ENCODE measurements at regions not wholly inside any gene's neighbourhood (a gene's known extent, or its start where the extent isn't known, plus 50 kb on each side); places are given as distances from the start of the nearest gene placed in this dataset.

DNA sequence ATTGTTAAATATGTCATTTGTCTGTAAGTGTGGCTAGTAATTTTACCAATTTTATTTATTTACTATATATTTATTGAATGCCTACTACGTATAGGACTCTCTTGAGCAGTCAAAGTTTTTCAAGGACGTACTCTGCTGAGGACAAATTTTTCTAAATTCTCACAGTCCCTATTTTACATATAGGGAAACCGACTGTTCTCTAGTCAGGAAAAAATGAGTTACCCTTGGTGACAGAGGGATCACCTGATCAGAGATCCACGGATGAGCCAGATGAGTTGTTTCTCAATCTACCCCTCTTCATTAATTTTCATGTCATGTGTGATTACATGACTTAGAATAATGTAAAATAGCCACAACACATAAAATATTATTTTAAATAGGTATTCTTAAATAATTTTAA is 96.2 kb upstream of the SLC38A2 start:
- Histone ChIP-seq H3K36me3 (ENCODE audit: insufficient read depth, low read length) (no peaks in the 10 kb centered on the region), H3K9me3 (ENCODE audit: low read length) (no peaks in the 10 kb centered on the region), H3K9ac (ENCODE audit: low read length) (no peak overlapping the region), H3K27me3 (ENCODE audit: control insufficient read depth in 1 of 2, insufficient read depth in 2 of 2, low read length in 2 of 2) (no peaks in the 10 kb centered on the region), H3K4me1 (ENCODE audit: insufficient read depth, low read length) (peaks cover 21% of the 10 kb centered on the region), H3K4me3 (ENCODE audit: low read depth in 1 of 2, low read length in 2 of 2) (no peak overlapping the region), H3K27ac (ENCODE audit: low read depth, low read length) (no peak overlapping the region)

DNA sequence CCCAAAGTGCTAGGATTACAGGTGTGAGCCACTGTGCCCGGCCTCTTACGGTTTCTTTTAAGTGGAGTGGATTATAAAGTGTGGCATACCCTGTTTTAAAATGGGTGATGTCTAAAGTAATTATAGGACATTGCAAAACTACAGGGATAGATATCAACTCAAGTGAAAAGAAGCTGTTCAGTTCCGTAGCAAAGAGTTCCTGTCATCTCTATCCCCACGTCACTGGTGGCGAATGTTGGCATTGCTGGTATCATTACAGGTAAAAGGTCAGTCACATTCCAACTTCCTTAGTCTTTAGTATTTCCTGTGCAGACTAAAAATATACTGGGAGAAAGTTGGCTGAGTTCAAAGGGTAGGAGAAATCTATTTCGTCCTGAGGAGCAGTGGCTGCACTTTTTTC is 95.6 kb upstream of the SLC38A2 start:
- Histone ChIP-seq H3K4me3 (ENCODE audit: low read depth in 1 of 2, low read length in 2 of 2) (no peak overlapping the region), H3K9me3 (ENCODE audit: low read length) (no peaks in the 10 kb centered on the region), H3K36me3 (ENCODE audit: insufficient read depth, low read length) (no peaks in the 10 kb centered on the region), H3K4me1 (ENCODE audit: insufficient read depth, low read length) (peaks cover 17% of the 10 kb centered on the region), H3K27me3 (ENCODE audit: control insufficient read depth in 1 of 2, insufficient read depth in 2 of 2, low read length in 2 of 2) (no peaks in the 10 kb centered on the region), H3K27ac (ENCODE audit: low read depth, low read length) (no peak overlapping the region), H3K9ac (ENCODE audit: low read length) (no peak overlapping the region)

DNA sequence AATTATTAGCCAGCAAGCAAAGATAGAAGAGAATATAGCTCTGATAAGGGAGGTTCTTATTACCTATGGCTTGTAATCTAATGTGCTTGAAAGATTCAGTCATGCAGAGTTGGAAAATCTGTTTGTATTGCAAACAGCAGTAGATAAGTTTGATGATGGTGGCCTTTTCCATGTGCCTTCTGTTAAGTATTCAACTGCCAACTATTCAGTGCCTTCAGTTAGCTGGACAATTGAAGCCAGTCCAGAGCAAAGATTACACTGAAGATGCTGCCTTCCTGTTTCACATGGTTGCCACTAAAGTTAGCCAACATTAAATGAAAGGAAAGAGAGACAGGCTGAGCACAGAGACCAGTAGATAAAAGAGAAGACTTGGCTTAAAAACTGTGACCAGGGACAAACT is 92.7 kb upstream of the SLC38A2 start:
- no peak overlapping the region for H3K9ac ChIP-seq (ENCODE audit: low read length)
- no peak overlapping the region for H3K27ac ChIP-seq (ENCODE audit: low read depth, low read length)
- H3K36me3 ChIP-seq (ENCODE audit: insufficient read depth, low read length) = no peaks in the 10 kb centered on the region
- no peaks in the 10 kb centered on the region for H3K27me3 ChIP-seq (ENCODE audit: control insufficient read depth in 1 of 2, insufficient read depth in 2 of 2, low read length in 2 of 2)
- no peaks in the 10 kb centered on the region for H3K9me3 ChIP-seq (ENCODE audit: low read length)
- H3K4me1 ChIP-seq (ENCODE audit: insufficient read depth, low read length) = peaks cover 11% of the 10 kb centered on the region
- no peak overlapping the region for H3K4me3 ChIP-seq (ENCODE audit: low read depth in 1 of 2, low read length in 2 of 2)

DNA sequence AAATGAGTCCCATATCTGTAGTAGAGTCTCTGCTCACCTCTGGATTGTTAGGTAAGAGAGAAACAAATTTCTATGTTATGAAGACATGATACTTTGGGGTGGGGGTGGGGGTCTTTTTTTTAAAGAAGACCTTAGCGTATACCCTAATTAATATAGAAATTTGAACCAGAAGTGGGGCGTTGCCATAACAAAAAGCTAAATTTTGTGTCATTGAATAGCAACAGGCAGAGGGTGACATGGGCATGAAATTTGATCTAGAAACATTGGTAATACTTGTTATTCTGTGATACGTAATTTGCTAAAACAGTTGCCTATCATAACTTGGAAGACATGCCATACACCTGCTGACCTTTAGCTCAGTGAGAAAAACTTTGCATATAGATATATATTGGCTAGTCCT is 92.3 kb upstream of the SLC38A2 start:
- peaks cover 11% of the 10 kb centered on the region for H3K4me1 ChIP-seq (ENCODE audit: insufficient read depth, low read length)
- no peaks in the 10 kb centered on the region for H3K36me3 ChIP-seq (ENCODE audit: insufficient read depth, low read length)
- no peak overlapping the region for H3K9ac ChIP-seq (ENCODE audit: low read length)
- H3K27me3 ChIP-seq (ENCODE audit: control insufficient read depth in 1 of 2, insufficient read depth in 2 of 2, low read length in 2 of 2) = no peaks in the 10 kb centered on the region
- H3K27ac ChIP-seq (ENCODE audit: low read depth, low read length) = no peak overlapping the region
- H3K4me3 ChIP-seq (ENCODE audit: low read depth in 1 of 2, low read length in 2 of 2) = no peak overlapping the region
- no peaks in the 10 kb centered on the region for H3K9me3 ChIP-seq (ENCODE audit: low read length)

DNA sequence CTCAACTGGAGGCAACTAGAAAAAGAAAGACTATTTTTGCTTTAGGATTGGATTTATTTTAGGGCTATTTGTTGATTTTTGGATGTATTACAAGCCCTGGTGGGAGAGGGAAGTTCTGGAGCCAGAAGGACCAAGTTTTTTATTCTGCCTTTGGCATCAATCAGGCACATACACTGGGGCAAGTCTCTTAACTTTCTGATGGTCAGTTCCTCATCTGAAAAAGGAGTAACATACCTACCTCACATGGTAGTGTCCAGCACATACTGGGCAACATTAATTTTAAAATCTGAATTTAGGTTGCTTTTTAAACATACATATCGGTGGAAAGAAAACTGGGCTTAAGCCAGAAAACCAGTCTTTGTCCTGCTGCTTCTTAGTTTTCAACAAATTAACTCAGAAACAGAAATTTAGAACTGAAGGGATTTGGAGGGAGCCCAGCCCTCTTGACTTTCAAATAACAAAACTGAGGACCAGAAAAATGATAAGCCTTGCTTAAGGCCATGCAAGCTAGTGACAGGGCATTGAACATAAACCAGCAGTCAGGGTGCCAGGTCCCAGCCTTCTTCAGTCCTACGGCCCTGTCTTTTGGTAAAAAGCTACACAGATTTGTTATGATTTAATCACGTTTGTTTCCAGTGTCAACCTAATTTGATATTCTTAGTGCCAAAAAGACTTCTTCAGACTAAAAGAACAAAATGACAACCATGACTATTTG is 90.2 kb upstream of the SLC38A2 start:
- Histone ChIP-seq H3K9me3 (ENCODE audit: low read length) (no peaks in the 10 kb centered on the region), H3K27me3 (ENCODE audit: control insufficient read depth in 1 of 2, insufficient read depth in 2 of 2, low read length in 2 of 2) (no peaks in the 10 kb centered on the region), H3K9ac (ENCODE audit: low read length) (no peak overlapping the region), H3K4me3 (ENCODE audit: low read depth in 1 of 2, low read length in 2 of 2) (no peak overlapping the region), H3K4me1 (ENCODE audit: insufficient read depth, low read length) (peaks cover 11% of the 10 kb centered on the region), H3K36me3 (ENCODE audit: insufficient read depth, low read length) (no peaks in the 10 kb centered on the region), H3K27ac (ENCODE audit: low read depth, low read length) (no peak overlapping the region)

DNA sequence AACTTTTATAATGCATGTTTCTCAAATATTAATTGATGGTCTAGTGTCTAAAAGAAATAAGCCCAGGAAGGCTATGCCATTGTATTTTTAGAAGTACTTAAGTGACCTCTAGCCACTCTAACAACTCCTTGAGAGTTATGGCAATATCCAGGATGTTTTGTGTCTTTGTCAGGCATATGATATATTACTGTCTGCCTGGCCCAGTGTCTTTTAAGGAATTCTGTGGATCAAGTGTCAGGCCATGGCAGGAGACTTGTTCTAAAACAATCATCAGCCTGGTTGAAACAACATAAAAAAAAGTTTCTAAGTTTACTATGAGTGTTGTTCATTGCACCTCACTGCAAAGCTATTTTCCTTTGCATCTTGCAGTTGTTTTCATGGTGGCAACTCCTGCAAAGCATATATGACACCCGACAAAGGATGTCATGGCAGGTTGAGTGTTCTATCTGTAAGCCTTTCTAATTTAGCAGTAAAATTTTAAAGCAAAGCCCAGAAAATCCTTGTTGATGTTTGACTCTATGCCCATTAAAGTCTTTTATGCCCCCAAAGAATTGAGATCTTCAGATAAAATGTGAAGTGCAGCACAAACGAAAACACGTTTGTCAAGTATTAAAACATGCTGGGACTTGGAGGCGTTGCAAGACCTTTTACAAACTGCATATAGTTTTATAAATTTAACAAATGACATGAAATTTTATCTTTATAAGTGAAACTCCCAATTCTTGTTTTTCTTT is 89.5 kb upstream of the SLC38A2 start:
- H3K9ac ChIP-seq (ENCODE audit: low read length) = no peak overlapping the region
- H3K27ac ChIP-seq (ENCODE audit: low read depth, low read length) = no peak overlapping the region
- no peaks in the 10 kb centered on the region for H3K36me3 ChIP-seq (ENCODE audit: insufficient read depth, low read length)
- no peaks in the 10 kb centered on the region for H3K9me3 ChIP-seq (ENCODE audit: low read length)
- no peaks in the 10 kb centered on the region for H3K27me3 ChIP-seq (ENCODE audit: control insufficient read depth in 1 of 2, insufficient read depth in 2 of 2, low read length in 2 of 2)
- H3K4me3 ChIP-seq (ENCODE audit: low read depth in 1 of 2, low read length in 2 of 2) = no peak overlapping the region
- peaks cover 11% of the 10 kb centered on the region for H3K4me1 ChIP-seq (ENCODE audit: insufficient read depth, low read length)

DNA sequence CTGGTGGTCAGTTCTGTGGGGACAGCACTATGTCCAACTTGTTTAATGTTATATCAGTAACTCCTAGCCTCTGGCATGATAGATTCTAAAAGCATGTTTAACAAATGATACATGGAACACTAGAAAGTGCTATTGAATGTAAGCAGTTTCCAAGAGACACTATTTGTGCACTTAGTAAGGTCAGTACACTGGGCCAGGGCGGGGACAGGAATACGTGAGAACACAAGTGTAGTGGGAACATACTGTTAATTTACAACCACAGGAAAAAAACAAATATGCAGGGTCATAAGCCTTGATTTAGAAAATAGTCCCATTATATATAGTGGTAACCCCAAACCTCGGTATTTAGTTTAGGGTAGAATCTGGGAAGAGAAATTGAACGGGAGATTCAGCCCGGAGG is 88.9 kb upstream of the SLC38A2 start:
- no peak overlapping the region for H3K27ac ChIP-seq (ENCODE audit: low read depth, low read length)
- H3K4me1 ChIP-seq (ENCODE audit: insufficient read depth, low read length) = peaks cover 11% of the 10 kb centered on the region
- H3K27me3 ChIP-seq (ENCODE audit: control insufficient read depth in 1 of 2, insufficient read depth in 2 of 2, low read length in 2 of 2) = no peaks in the 10 kb centered on the region
- no peak overlapping the region for H3K9ac ChIP-seq (ENCODE audit: low read length)
- H3K9me3 ChIP-seq (ENCODE audit: low read length) = no peaks in the 10 kb centered on the region
- no peaks in the 10 kb centered on the region for H3K36me3 ChIP-seq (ENCODE audit: insufficient read depth, low read length)
- no peak overlapping the region for H3K4me3 ChIP-seq (ENCODE audit: low read depth in 1 of 2, low read length in 2 of 2)

DNA sequence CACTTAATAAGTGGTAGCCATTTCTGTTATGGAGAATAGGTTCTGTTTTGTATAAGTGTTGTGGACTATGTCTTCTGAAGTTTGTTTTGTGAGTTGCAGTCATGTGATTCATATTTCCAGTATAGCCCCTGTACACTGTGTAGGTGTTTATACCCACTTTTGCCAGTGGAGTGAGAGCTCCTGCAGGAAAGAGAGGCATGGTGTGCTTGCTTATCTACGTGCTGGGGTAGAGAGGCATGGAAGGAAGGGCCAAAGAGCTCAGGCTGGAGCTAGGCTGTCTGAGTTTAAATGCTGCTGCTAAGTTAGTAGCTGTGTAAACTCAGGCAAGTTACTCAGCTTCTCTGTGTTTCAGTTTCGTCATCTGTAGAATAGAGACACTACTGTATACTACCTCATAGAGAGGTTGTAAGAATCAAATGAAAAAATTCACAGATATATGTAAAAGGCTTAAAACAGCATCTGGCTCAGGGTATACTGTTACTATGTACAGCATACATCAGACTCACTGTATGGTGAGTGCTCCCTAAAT is 88.2 kb upstream of the SLC38A2 start:
- peaks cover 11% of the 10 kb centered on the region for H3K4me1 ChIP-seq (ENCODE audit: insufficient read depth, low read length)
- no peak overlapping the region for H3K27ac ChIP-seq (ENCODE audit: low read depth, low read length)
- H3K9ac ChIP-seq (ENCODE audit: low read length) = no peak overlapping the region
- H3K9me3 ChIP-seq (ENCODE audit: low read length) = no peaks in the 10 kb centered on the region
- H3K27me3 ChIP-seq (ENCODE audit: control insufficient read depth in 1 of 2, insufficient read depth in 2 of 2, low read length in 2 of 2) = no peaks in the 10 kb centered on the region
- no peaks in the 10 kb centered on the region for H3K36me3 ChIP-seq (ENCODE audit: insufficient read depth, low read length)
- H3K4me3 ChIP-seq (ENCODE audit: low read depth in 1 of 2, low read length in 2 of 2) = no peak overlapping the region

DNA sequence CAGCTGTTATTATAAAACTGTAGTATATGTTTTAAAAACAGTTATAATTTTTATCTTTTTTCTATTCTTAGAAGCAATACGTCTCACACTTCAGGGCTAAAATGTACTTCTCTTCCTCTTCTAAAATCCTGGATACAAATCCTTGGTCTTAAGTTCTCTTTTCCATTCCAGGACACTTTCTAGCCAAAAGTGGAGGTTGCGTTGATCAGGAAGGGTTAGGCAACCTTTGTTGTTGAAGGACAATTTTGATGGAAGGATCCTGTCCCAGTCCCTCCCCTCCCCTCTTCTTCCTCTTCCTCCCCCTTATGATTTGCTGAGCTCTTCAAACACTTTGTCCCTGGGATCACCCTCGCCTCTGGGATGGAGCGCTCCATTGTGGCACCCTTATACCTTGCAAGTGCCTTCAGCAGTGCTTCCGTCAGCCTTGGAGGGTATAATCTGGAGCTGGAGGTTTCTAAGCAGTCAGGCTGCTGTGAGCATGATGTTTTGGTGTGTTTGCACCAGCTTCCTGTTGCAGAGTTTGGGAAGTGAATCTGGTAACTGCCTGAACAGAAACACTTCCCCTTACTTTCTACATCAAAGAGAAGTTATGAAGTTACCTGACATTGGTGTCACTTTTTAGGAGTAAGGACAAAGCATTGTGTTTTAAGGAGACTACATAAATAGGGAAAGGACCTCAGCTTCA is 87.4 kb upstream of the SLC38A2 start:
- H3K27ac ChIP-seq (ENCODE audit: low read depth, low read length) = no peak overlapping the region
- H3K4me3 ChIP-seq (ENCODE audit: low read depth in 1 of 2, low read length in 2 of 2) = no peak overlapping the region
- H3K27me3 ChIP-seq (ENCODE audit: control insufficient read depth in 1 of 2, insufficient read depth in 2 of 2, low read length in 2 of 2) = no peaks in the 10 kb centered on the region
- H3K4me1 ChIP-seq (ENCODE audit: insufficient read depth, low read length) = peaks cover 11% of the 10 kb centered on the region
- no peaks in the 10 kb centered on the region for H3K36me3 ChIP-seq (ENCODE audit: insufficient read depth, low read length)
- H3K9ac ChIP-seq (ENCODE audit: low read length) = no peak overlapping the region
- H3K9me3 ChIP-seq (ENCODE audit: low read length) = no peaks in the 10 kb centered on the region

DNA sequence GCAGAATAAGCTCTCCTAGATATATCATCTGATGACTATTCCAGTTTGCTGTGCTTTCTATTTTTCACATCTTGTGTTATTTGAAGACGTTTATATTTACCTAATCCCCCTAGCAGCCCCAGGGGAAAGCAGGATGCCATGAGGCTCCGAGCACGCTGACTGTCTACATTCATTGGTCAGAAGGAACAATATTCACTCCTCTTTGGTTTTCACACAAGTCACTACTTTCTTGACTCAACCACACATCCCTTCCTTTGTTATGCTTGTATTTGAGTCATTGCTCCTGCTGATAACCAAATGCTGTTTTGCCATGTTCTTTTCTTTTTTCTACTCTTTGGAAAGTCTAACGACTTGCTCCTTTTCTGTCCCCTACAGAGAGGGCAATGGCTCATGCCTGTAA is 86.5 kb upstream of the SLC38A2 start:
- Histone ChIP-seq H3K9ac (ENCODE audit: low read length) (no peak overlapping the region), H3K36me3 (ENCODE audit: insufficient read depth, low read length) (no peaks in the 10 kb centered on the region), H3K4me1 (ENCODE audit: insufficient read depth, low read length) (peaks cover 11% of the 10 kb centered on the region), H3K27ac (ENCODE audit: low read depth, low read length) (no peak overlapping the region), H3K9me3 (ENCODE audit: low read length) (no peaks in the 10 kb centered on the region), H3K27me3 (ENCODE audit: control insufficient read depth in 1 of 2, insufficient read depth in 2 of 2, low read length in 2 of 2) (no peaks in the 10 kb centered on the region), H3K4me3 (ENCODE audit: low read depth in 1 of 2, low read length in 2 of 2) (no peak overlapping the region)

DNA sequence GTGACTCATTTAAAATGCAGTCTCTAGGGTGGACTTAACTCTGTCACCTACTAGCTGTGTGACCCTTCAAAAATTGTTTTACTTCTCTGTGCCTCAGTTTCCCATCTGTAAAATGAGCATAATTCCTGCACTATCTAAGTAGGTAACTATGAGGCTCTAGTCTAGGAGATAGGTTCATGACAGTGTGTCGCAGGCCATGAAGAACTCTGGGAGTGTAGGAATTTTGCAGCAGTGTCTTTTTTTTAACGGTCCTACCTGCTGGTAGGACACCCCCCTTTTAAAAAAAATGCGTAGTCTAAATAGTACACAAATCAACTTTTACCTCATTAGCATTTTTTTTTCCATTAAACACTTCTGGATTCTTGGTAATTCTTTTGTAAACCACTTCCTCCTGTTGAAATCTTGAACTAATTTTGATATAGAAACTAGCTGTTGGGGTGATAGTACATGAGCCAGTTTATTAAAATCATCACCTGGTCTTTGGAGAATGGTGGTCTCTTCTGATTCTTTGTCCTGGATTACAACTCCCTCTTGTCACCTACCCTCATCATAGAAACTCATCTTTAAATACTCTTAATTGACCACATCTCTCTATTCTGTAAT is 86.0 kb upstream of the SLC38A2 start:
- Histone ChIP-seq H3K4me1 (ENCODE audit: insufficient read depth, low read length) (peaks cover 11% of the 10 kb centered on the region), H3K27me3 (ENCODE audit: control insufficient read depth in 1 of 2, insufficient read depth in 2 of 2, low read length in 2 of 2) (no peaks in the 10 kb centered on the region), H3K9ac (ENCODE audit: low read length) (no peak overlapping the region), H3K4me3 (ENCODE audit: low read depth in 1 of 2, low read length in 2 of 2) (no peak overlapping the region), H3K36me3 (ENCODE audit: insufficient read depth, low read length) (no peaks in the 10 kb centered on the region), H3K9me3 (ENCODE audit: low read length) (no peaks in the 10 kb centered on the region), H3K27ac (ENCODE audit: low read depth, low read length) (no peak overlapping the region)
